Upper lobe of left lung (tissue), 6 donors: ENCODE measurements at regions not wholly inside any gene's neighbourhood (a gene's known extent, or its start where the extent isn't known, plus 50 kb on each side); places are given as distances from the start of the nearest gene placed in this dataset.

Source experiments
- ATAC-seq, 2 donors: fragments of 200-7000 bp; cut with Tn5 transposase; one replicate each; pipeline ENCODE4 v1.9.1; 2022; ENCODE audit warnings: mild to moderate bottlenecking in 2 of 2, moderate library complexity in 2 of 2; ENCODE audit not compliant: low FRiP score in 2 of 2
- DNase-seq, 2 donors: peaks; one replicate each; pipeline ENCODE4 v3.0.0-alpha.2; 2019 to 2020
- H3K27ac ChIP-seq, 4 donors: fragments of 200-600 bp; sonication (generic); one replicate each; pipeline ENCODE4 v1.5.1; 2016 to 2019
- H3K27me3 ChIP-seq, 4 donors: fragments of 200-600 bp; sonication (generic); one replicate each; pipeline ENCODE4 v1.5.1; 2017 to 2019
- H3K36me3 ChIP-seq, 4 donors: fragments of 200-600 bp; sonication (generic); one replicate each; pipeline ENCODE4 v1.5.1; 2016 to 2019
- H3K4me1 ChIP-seq, 4 donors: fragments of 200-600 bp; sonication (generic); one replicate each; pipeline ENCODE4 v1.5.1; 2018 to 2019
- H3K4me3 ChIP-seq, 4 donors: fragments of 200-600 bp; sonication (generic); one replicate each; pipeline ENCODE4 v1.5.1; 2017 to 2019; ENCODE audit warnings: mild to moderate bottlenecking in 2 of 4, moderate library complexity in 1 of 4
- H3K9me3 ChIP-seq, 4 donors: fragments of 200-600 bp; sonication (generic); one replicate each; pipeline ENCODE4 v1.5.1; 2018 to 2019
- EP300 ChIP-seq, 4 donors: sonication (generic); formaldehyde crosslinking; IDR thresholded peaks; one replicate each; pipeline ENCODE4 v1.5.1; 2017; ENCODE audit warnings: antibody characterized with exemption in 4 of 4, control low read depth in 2 of 4
- POLR2A ChIP-seq, 4 donors: fragments of 450-650 bp; IDR thresholded peaks; one replicate each; pipeline ENCODE4 v1.5.1; 2016 to 2017; ENCODE audit warnings: antibody characterized with exemption in 4 of 4, mild to moderate bottlenecking in 2 of 4
- POLR2AphosphoS5 ChIP-seq, 2 donors: sonication (generic); formaldehyde crosslinking; IDR thresholded peaks; one replicate each; pipeline ENCODE4 v1.5.1; 2017; ENCODE audit warnings: antibody characterized with exemption in 2 of 2
- WGBS, 2 donors: methylation state at CpG; one replicate each; pipeline ENCODE4 v1.1.5; 2017 to 2018; 5-methylcytosine and 5-hydroxymethylcytosine counted together
- TF ChIP-seq, protein P1 (sequence below), 6 experiments: fragments of 450-650 bp in 4 of 6; fragments of 200-600 bp in 2 of 6; sonication (generic) in 2 of 6; IDR thresholded peaks; one replicate each; pipeline ENCODE4 v1.5.1; 2016 to 2019; ENCODE audit warnings: antibody characterized with exemption in 6 of 6
- donor health status: DM: no; HTN: no; CAD: no; lungs with moderate emphysema.
- donor health status: DM: no; HTN: yes; CAD: no; lungs with severe emphysema.

DNA sequence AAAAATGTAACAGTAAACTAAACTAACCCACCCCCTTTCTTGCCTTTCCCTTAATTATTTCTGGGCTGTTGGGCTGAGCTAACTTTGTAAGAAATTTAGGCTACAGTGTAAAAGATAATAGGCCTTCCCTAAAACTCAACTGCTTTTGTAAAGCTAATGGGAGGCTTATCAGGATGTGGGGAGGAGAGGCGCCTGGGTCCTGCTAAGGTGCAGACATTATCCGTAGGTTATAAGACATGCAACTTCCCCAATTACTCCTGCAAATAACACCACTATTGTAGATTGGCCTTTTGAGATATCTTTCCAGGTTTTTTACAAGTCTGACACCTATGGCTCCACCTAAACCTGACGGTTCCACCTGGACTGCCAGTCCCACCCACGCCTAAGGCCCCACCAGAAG, 88.3 kb downstream of the NPAP1 start:
- TF ChIP-seq POLR2A (IDR thresholded peaks at IDR 0.05) = no peak
- no peak for TF ChIP-seq EP300 (IDR thresholded peaks at IDR 0.05)
- TF ChIP-seq, protein P1, sequence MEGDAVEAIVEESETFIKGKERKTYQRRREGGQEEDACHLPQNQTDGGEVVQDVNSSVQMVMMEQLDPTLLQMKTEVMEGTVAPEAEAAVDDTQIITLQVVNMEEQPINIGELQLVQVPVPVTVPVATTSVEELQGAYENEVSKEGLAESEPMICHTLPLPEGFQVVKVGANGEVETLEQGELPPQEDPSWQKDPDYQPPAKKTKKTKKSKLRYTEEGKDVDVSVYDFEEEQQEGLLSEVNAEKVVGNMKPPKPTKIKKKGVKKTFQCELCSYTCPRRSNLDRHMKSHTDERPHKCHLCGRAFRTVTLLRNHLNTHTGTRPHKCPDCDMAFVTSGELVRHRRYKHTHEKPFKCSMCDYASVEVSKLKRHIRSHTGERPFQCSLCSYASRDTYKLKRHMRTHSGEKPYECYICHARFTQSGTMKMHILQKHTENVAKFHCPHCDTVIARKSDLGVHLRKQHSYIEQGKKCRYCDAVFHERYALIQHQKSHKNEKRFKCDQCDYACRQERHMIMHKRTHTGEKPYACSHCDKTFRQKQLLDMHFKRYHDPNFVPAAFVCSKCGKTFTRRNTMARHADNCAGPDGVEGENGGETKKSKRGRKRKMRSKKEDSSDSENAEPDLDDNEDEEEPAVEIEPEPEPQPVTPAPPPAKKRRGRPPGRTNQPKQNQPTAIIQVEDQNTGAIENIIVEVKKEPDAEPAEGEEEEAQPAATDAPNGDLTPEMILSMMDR (IDR thresholded peaks at IDR 0.05) = no peak
- 69 to 81% methylated on average over 4 of the region's 4 CpGs for WGBS, 2 donors
- no peak for ATAC-seq

DNA sequence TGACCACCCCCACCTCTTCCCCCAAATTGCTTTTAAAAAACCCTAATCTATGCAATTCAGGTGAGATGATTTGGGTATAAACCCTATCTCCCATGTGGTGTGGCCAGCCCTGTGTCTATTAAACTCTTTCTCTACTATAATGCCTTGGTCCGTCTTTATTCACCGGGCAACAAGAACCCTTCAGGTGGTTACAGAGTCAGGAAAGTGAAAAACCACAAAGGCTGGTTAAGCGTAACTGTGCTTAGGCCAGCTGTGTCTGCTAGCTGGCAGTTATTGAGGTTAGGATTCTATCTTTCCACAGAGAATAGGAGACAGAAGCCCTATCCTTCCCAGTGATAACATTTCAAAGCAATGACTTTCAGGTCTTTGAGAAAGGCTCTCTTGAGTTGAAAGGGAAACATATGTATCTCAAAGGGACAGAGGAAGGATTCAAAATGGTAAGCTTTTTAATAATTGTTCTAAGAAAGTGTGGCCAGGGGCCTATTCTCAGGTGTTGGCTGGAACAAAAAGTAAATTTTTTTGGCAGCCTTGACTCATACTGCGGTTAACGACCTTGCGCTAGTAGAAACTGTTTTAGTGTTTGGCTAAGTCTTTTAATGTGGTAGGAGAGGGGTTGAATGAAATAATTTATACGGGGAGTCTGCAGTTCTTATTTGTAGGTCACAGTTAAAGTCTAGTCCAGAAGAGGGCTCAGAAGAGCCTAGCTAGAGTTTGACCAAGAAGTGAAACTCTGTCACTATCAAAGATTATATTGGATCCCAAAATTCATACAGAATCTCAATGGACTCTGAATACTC, 89.0 kb downstream of the NPAP1 start:
- H3K9me3 ChIP-seq = no peaks in the 10 kb centered on the region
- 76 to 81% methylated on average over 7 of the region's 7 CpGs for WGBS, 2 donors
- TF ChIP-seq POLR2AphosphoS5 (IDR thresholded peaks at IDR 0.05) (no peak), EP300 (IDR thresholded peaks at IDR 0.05) (no peak), POLR2A (IDR thresholded peaks at IDR 0.05) (no peak)
- TF ChIP-seq, protein P1 (IDR thresholded peaks at IDR 0.05) = no peak
- no peaks in the 10 kb centered on the region for H3K36me3 ChIP-seq
- H3K4me1 ChIP-seq = no peaks in the 10 kb centered on the region
- H3K27ac ChIP-seq = no peak overlapping the region
- no peak for DNase-seq
- no peaks in the 10 kb centered on the region for H3K27me3 ChIP-seq
- ATAC-seq = no peak
- H3K4me3 ChIP-seq = no peak overlapping the region

More for the DNA sequence above, 88.3 kb downstream of the NPAP1 start:
- no peak overlapping the region for H3K4me3 ChIP-seq
- no peaks in the 10 kb centered on the region for H3K36me3 ChIP-seq
- no peaks in the 10 kb centered on the region for H3K27me3 ChIP-seq
- DNase-seq = no peak
- H3K27ac ChIP-seq = no peak overlapping the region
- no peaks in the 10 kb centered on the region for H3K9me3 ChIP-seq
- no peaks in the 10 kb centered on the region for H3K4me1 ChIP-seq

DNA sequence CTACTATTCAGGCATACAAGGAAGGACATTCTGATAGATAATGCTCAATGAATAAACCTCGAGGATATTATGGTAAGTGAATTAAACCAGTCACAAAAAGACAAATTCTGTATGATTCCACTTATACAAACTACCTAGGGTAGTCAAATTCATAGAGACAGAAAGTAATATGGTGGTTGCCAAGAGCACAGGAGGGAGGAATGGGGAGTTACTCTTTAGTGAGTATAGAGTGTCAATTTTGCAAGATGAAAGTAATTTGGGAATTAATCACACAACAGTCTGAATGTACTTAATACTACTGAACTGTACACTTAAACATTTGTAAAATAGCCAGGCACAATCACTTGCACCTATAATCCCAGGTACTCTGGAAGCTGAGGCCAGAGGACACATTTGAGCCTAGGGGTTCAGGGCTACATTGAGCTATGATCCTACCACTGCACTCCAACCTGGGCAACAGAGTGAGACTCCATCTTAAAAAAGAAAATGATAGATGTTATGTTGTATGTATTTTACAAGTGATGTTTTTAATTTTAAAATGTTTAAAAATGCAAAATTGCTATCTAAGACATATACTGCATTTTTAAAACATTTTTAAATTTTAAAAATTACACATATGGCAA, 91.0 kb downstream of the NPAP1 start:
- WGBS, 2 donors = 46 to 76% methylated on average over 1 of the region's 1 CpG
- no peaks in the 10 kb centered on the region for H3K36me3 ChIP-seq

DNA sequence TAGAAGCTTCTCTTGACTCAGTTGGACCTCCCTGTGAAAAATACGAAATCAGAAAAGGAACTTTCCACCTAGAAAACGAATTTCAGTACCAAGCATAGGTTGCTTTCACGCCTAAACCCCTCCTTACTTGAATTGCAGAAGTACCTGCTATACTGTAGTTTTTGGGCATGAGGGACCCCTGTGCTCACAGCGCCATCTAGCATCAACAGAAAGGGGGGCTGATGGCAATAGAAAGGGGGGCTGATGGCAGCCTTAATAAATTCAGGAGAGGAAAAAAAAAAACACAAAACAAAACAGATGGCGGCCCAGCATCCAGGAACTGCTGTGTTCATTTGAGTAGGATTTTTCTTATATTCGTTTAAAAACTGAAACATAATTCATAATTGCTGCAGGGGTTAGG, 96.7 kb downstream of the NPAP1 start:
- Histone ChIP-seq H3K27me3 (no peaks in the 10 kb centered on the region), H3K36me3 (no peaks in the 10 kb centered on the region), H3K9me3 (peaks cover 0 to 18% (median 10%) of the 10 kb centered on the region in 4 donors), H3K27ac (no peak overlapping the region), H3K4me1 (no peaks in the 10 kb centered on the region), H3K4me3 (peak overlapping the region in 1 of 4 donors; percentile 50)
- DNase-seq (no peak), ATAC-seq (no peak)
- 26 to 33% methylated on average over 6 of the region's 6 CpGs for WGBS, 2 donors
- TF ChIP-seq POLR2AphosphoS5 (IDR thresholded peaks at IDR 0.05) (no peak), EP300 (IDR thresholded peaks at IDR 0.05) (no peak), POLR2A (IDR thresholded peaks at IDR 0.05) (no peak)
- TF ChIP-seq, protein P1 (IDR thresholded peaks at IDR 0.05) = no peak

More for the DNA sequence above, 91.0 kb downstream of the NPAP1 start:
- no peak for TF ChIP-seq EP300 (IDR thresholded peaks at IDR 0.05)
- TF ChIP-seq, protein P1 (IDR thresholded peaks at IDR 0.05) = no peak
- no peak for TF ChIP-seq POLR2AphosphoS5 (IDR thresholded peaks at IDR 0.05)
- TF ChIP-seq POLR2A (IDR thresholded peaks at IDR 0.05) = no peak
- no peak for ATAC-seq
- DNase-seq = no peak
- H3K4me1 ChIP-seq = no peaks in the 10 kb centered on the region
- no peaks in the 10 kb centered on the region for H3K27me3 ChIP-seq
- no peak overlapping the region for H3K27ac ChIP-seq
- H3K9me3 ChIP-seq = peaks cover 0 to under 1% (median 0%) of the 10 kb centered on the region in 4 donors
- H3K4me3 ChIP-seq = no peak overlapping the region
